IPS-NIHi7 (cell line): ENCODE measurements at regions not wholly inside any gene's neighbourhood (a gene's known extent, or its start where the extent isn't known, plus 50 kb on each side); places are given as distances from the start of the nearest gene placed in this dataset.
A peak's percentile ranks its signal among the peaks of the same experiment; 100 is the strongest.

Source experiments
- DNase-seq: peaks from one replicate; pipeline ENCODE4 v3.0.0; 2012; ENCODE audit warnings: mixed read lengths; ENCODE audit errors: extremely low spot score

DNA sequence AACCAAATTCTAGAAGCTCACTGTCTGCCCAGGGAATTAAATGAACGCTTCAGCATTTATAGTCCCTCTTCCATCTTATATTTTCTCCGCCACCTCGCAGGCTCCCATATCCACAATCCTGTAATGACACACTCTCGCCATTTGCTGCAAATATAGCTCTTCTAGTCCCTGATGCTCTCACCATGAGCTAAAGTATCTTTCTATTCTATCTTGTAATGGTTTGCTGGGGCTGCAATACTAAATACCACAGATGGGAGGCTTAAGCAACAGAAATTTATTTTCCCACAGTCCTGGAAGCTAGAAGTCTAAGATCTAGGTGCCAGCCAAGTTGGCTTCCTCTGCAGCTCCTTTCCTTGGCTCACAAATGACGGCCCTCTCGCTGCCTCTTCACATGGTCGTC lies 106.9 kb upstream of the NPHP3 start:
- DNase-seq, result no peak

DNA sequence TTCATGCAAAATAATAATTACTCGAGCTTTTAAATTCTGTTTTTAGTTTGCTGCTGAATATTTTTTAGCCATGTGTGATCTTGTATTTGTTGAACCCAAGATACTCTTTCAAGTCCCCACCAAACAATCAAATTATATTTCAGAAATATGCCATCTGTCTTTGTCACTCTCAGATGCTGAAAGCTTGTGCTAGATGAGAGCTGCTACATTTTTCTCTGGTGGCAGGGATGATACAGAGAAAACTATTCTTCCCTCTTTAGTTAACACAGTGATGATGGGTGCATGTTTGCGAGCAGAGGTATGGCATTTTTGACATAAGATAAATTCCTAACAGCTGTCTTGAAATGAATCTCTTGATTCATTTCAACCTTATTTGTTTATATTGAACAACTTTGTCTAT lies 100.6 kb upstream of the NPHP3 start:
- no peak for DNase-seq

DNA sequence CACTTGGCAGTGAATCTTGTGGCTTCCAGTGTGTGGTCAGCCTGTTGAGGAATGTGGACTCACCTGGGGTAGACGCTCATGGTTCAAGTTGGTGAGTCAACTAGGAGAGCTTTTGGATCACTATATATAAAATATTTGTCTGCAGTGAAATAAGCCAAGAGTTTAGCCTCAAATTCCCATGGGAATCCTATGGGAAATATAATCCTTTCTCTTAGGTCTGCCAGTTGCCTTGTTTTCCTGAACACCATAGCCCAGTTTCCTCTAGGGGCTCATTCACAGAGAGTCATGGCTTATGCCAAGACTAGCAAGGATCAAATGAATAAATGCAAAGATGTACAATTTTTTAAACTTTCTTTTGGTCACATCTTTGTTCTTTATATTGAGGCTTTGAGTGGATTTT lies 100.1 kb upstream of the NPHP3 start:
- DNase-seq, result no peak

DNA sequence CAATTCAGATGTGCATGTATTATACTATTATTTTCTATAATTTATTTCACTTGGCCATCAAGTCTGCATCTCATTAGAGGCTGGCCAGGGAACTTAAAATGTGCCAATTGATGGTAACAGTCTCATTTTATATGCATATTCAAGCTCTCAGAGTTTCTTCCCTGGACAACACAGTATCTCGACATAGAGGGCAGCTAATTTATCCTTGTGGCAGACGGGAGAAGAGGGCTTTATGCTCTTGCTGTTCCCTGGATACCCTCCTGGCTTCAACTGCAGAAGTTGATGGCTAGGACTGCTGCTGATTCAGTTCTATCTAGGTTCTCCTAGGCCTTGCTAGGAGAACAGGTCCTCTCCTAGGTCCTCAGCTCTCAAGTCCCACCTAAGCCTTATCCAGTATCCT lies 99.1 kb upstream of the NPHP3 start:
- DNase-seq, result no peak

DNA sequence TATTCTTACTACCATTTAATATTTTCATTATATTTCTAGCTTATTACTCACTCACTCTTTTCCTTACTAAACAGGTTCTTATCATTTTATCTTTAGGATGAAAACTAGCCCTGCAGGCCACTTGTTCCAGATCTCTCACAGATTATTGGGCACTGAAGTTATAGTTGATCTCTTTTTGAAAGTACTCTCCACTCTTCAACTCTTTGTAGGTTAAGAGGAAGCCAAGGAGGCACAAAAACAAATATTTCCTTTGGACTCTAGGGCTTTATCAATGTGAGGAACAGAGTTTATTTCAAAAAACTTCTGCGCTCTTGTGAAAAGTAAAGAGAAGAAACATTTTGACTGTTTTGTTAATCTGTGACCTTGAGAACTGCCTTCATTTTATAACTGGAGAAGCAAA lies 96.0 kb upstream of the NPHP3 start:
- no peak for DNase-seq

DNA sequence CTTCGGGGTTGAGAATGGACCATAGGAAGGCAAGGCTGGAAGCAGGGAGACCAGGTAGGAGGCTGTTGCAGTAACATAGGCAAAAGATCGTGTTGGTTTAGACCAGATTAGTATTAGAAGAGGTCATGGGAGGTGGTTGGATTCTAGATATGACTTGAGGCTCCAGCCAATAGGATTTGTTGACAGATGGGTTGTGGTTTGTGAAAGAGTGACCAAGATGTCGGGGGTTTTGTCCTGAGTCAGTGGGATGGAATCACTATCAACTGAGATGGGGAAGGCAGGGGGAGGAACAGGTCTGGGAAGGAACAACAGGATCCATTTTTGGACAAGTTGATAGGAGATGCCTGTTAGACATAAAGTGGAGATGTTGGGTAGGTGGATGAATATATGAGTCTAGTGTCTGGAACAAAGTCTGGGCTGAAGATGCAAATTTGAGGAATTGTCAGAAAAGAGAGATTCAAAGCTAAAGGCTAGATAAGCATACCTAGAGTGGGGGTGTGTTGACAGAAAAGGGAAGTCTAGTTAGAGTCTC lies 95.5 kb upstream of the NPHP3 start:
- DNase-seq, result no peak

DNA sequence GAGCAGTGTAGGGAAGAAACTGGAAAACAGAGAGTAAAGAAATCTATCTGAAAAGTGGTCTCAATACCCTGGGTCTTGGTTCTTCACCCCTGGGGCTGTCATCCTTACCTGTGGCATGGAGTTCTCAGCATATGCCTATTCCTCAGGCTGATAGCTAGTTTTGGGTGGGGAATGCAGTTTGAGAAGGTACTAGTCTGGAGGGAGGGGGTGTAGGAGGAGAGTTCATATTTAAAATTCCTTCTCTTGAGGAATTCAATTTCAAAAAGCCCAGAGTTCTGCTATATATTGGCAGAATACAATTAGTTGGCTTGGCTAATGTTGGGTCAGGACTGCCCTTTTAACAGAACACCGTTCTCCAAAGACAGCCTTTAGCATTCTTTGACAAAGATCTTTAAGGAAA lies 82.9 kb upstream of the NPHP3 start:
- DNase-seq, result no peak

DNA sequence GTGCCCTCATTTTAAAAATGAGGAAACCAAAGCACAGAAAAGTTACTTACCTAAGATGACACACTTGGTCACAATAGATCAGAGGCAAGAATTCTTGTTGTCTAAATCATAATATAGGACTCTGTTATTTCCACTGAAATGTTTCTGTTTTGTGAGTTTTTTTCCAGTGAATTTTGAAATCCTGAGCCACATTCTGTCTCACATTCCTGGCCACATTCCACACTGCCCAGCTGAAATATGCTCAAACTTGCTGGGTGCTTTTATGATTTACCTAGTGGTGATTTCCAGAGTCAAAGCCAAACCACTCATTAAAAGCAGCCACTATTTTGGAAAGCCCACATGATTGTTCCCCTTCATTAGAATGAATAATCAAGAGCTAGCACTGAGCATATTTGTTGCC lies 82.3 kb upstream of the NPHP3 start:
- no peak for DNase-seq

DNA sequence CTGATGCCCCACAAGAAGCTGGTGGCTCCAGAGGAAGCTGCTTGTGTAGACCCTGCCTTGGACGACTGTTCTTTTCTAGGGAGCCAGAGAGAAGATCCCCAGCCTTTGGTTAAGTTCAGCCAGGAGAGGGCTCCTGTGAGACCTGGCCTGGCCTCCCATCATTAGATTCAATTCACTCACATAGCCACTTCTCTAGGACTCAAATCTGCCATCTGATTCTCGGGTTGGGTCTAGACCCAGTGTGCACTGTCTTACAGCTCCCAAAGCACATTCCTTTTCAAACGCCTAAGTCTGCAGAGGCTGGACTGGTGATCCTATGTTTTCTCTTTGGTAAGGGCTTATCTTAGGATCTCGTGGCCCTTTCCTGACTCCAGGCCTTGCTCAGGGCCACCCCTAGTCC lies 81.7 kb upstream of the NPHP3 start:
- DNase-seq, result peak; percentile 72

DNA sequence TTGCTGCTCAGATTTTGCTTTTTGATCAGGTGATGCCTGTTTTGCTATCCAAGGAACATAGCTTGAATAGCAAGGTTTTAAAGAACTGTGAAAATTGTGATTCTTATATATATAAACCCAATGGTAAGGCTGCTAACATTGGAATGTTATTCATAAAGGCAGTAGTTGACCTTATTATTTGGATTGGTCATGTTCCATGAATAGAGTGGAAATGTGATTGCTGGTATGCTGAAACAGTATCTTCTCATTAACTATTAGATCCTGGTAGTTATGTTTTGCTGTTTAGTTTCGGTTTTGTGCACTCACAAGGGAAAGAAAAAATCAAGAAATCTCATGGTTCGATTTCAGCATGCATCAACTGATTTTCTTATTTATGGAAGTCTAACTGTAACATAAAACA lies 78.7 kb upstream of the NPHP3 start:
- no peak for DNase-seq

DNA sequence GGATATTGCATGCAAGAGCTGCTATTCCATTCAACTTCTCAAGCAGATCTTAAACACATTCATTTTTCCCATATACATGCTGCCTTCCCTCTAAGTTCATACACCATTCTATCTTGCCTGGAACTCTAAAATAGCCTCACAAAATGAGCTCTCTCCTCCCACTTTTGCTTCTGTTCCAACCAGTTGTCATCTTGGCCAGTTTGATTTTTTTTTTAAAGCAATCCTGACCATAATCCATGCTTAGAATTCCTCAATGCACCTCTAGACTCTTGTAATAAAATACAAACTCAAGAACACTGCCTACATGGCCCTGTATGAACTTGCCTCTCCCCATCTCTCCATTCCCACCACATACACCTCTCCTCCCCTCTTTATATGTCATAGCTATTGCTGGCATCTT lies 68.6 kb upstream of the NPHP3 start:
- no peak for DNase-seq

DNA sequence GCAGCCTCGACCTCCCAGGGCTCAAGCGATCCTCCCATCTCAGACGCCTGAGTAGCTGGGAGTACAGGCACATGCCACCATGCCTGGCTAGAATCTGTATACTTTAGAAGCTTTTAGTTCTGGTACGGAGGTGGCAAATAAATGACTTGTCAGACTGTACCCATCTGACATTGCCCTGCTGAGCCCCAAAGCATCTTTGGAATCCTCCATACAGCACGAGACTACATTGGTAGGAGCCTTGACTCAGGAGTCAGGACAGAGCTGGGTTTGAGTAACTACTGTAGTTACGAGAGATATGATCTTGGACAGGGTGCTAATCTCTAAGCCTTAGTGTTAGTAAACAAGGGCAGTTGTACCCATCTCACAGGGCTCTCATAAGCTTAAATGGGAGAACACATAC lies 67.8 kb upstream of the NPHP3 start:
- no peak for DNase-seq

DNA sequence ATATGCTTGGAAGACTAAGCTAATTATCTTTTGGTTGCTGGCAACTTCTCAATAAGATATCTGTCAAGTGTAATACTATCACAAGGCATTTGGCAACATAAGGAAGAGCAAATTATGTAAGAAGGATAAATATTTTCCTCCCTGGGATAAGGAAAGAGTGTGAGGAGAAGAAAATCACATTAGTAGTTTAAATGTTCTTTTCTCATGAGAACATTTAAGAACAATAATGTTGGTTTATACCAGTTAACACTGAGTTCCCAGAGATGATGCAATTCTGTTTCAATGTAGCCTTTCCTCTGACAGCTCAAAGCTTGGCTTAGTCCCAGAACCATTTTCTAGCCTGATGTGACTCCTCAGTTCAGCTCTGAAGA lies 66.1 kb upstream of the NPHP3 start:
- DNase-seq, result no peak

DNA sequence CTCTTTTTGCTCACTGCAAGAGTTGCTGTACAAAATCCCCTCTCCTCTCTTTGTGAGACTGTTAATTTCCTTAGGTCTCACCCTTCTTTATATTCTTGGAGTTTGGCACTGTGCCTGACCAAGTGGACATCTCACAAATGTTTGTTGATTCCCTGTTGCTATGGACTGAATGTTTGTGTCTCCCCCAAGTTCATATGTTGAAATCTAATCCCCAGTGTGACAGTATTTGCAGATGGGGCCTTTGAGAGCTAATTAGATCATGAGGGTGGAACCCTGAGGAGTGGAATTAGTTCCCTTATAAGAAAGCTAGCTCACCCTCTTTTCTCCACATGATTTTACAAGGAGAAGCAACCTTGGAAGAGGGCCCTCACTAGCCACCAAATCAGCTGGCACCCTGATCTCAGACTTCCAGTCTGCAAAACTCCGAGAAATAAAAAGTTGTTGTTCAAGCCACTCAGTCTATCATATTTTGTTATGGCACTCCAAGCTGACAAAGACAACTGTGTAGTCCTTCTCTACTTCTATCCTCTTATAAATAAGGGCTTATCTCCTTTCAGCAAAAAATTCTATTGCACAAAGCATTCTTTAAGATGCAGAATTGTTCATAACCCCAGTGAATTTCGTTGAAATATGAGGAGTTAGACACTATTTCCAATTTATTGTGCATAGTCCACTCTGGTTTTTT lies 65.5 kb upstream of the NPHP3 start:
- DNase-seq, result no peak

DNA sequence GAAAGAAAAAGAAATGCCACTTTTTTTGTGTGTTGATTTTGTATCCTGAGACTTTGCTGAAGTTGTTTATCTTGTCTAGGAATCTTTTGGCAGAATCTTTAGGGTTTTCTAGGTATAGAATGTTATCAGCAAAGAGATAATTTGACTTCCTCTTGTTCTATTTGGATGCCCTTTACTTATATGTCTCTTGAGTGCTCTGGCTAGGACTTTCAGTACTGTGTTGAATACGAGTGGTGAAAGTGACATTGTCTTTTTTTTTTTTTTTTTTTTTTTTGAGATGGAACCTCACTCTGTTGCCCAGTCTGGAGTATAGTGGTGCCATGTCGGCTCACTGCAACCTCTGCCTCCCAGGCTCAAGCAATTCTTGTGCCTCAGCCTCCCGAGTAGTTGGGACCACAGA lies 64.7 kb upstream of the NPHP3 start:
- DNase-seq, result no peak

DNA sequence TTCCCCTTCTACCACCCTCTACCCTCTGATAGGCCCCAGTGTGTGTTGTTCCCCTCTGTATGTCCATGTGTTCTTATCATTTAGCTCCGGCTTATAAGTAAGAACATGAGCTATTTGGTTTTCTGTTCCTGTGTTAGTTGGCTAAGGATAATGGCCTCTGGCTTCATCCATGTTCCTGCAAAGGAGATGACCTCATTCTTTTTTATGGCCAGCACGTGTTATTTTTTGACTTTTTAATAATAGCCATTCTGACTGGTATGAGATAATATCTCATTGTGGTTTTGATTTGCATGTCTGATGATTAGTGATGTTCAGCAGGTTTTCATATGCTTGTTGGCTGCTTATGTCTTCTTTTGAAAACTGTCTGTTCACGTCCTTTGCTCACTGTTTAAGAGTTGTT lies 63.1 kb upstream of the NPHP3 start:
- DNase-seq, result no peak

DNA sequence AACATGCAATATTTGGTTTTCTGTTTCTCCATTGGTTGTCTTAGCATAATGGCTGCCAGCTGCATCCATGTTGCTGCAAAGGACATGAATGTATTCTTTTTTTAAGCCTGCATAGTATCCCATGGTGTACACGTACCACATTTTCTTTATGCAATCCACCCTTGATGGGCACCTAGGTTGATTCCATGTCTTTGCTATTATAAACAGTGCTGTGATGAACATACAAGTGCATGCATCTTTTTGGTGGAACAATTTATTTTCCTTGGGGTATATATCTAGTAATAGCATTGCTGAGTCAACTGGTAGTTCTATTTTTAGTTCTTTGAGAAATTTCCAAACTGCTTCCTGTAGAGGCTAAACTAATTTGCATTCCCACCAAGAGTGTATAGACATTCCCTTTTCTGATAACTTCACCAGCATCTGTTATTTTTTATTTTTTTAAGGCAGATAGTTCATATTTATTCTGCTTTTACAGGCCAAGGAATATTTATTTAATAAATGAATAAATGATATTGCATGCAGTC lies 62.4 kb upstream of the NPHP3 start:
- no peak for DNase-seq

DNA sequence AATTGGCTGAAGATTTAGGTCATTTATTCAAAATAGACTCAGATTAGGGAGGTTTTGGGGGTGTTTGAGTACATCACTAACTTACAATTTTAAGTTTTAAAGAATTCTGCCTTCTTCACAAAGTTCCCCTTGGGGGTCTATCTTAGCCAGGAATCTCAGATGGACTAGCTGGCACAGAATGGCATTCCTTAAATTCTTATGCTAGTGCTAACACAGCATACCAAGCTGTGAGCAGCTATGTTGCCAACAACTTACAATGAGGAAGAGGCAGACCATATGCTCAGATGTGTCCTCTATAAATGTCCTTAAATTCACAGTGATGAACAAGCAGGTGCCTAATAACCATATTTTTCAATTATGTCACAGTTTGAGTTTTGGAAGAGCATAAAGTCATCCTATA lies 60.9 kb upstream of the NPHP3 start:
- peak; percentile 25 for DNase-seq

DNA sequence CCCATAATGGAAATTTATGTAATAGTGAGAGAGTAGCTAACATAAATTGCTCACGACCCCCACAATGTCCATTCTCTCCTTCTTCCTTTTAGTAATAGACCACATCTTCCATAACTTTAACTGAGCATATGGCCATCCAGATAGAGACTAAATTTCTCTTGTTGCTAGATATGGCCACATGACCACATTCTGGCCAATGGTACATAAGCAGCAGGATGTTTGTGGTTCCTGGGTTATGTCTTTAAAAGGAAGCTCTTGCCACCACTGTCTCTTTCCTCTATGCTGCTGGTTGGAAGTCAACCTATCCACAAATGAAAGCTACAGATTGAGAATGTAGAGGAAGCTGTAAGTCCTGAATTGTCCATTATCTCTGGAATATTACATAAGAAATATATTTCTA lies 59.7 kb upstream of the NPHP3 start:
- DNase-seq, result no peak

DNA sequence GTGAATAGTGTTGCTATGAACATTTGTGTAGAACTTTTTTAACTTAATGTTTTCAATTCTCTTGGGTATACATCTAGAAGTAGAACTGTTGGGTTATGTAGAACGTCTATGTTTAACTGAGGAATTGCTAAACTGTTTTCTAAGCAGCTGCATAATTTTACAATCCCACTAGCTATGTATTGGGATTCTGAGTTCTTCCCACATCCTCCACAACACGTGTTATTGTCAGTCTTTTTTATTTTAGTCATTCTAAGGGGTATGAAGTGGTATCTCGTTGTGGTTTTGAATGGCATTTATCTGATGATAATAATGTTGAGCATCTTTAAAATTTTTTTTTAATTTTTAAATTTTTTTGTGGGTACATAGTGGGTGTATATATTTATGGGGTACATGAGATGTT lies 55.0 kb upstream of the NPHP3 start:
- no peak for DNase-seq

DNA sequence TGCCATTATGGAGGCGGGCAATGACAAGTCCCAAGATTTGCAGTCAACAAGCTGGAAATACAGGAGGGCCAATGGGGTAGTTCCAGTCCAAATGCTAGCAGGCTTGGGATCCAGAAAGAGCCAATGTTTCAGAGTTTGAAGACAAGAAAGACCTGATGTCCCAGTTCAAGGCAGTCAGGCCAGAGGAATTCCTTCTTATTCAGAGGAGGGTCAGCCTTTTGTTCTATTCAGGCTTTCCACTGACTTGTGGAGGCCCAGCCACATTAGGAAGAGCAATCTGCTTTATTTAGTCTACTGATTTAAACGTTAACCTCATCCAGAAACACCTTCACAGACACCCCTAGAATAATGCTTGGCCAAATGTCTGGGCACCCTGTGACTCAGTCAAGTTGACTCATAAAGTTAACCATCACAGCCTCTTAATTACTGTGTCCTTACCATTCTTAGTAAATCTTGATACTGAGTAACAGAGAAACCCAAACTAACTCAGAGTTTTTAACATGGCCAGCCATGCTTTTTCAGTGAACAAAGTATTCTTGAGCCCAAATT lies 50.9 kb upstream of the NPHP3 start:
- no peak for DNase-seq

DNA sequence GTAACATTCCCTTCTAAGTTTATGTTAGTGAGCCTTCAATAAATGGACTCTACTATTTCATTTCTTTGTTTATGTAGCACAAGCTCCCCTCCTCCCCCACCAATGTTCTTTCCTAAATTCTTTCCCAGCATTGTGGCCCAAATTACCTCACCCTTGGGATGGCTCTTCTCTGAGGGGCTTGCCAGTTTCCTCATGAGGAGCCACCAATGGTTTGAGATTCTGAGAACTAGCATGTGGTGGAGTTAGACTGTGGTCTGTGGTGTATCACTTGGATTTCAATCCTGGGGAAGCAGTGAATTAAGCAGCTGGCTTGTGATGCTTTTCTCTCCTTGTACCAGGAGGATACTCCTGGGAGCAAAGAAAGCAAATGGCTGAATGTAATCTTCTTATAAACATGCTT lies 50.0 kb upstream of the NPHP3 start:
- DNase-seq, result no peak
